Loucy (cell line): ENCODE measurements at regions not wholly inside any gene's neighbourhood (a gene's known extent, or its start where the extent isn't known, plus 50 kb on each side); places are given as distances from the start of the nearest gene placed in this dataset.
"Not testable (repeated sequence)": the region's sequence is repeated elsewhere in the genome, so short reads cannot be mapped to it uniquely, and the experiment has no call there.

Source experiments
- H2AFZ ChIP-seq: fragments of 200-600 bp; sonication (generic); 2 replicates; pipeline ENCODE4 v1.6.0; 2016; ENCODE audit warnings: antibody characterized with exemption, mild to moderate bottlenecking, low read length, moderate library complexity
- H3F3A ChIP-seq: fragments of 200-600 bp; 2 replicates; pipeline ENCODE4 v1.6.0; 2016; ENCODE audit warnings: antibody characterized with exemption, low read depth, mild to moderate bottlenecking
- H3K27me3 ChIP-seq: fragments of 200-600 bp; sonication (generic); 2 replicates; pipeline ENCODE4 v1.6.1; 2014; ENCODE audit warnings: low read length, mild to moderate bottlenecking; ENCODE audit not compliant: insufficient read depth, poor library complexity, severe bottlenecking
- H3K36me3 ChIP-seq: fragments of 200-600 bp; sonication (generic); 2 replicates; pipeline ENCODE4 v1.6.1; 2016; ENCODE audit warnings: low read length; ENCODE audit not compliant: insufficient read depth
- H3K4me1 ChIP-seq: fragments of 200-600 bp; sonication (generic); 2 replicates; pipeline ENCODE4 v1.5.1; 2014; ENCODE audit warnings: low read length, mild to moderate bottlenecking; ENCODE audit not compliant: insufficient read depth, poor library complexity, severe bottlenecking
- H3K4me2 ChIP-seq: fragments of 200-600 bp; sonication (generic); 2 replicates; pipeline ENCODE4 v1.6.0; 2014; ENCODE audit warnings: antibody characterized with exemption, low read length, low read depth, mild to moderate bottlenecking; ENCODE audit not compliant: poor library complexity, severe bottlenecking
- H3K4me3 ChIP-seq: fragments of 200-600 bp; sonication (generic); 2 replicates; pipeline ENCODE4 v1.5.1; 2014; ENCODE audit warnings: low read length, mild to moderate bottlenecking, mixed read lengths; ENCODE audit not compliant: poor library complexity, severe bottlenecking
- H3K79me2 ChIP-seq: fragments of 200-600 bp; sonication (generic); 2 replicates; pipeline ENCODE4 v1.6.1; 2014; ENCODE audit warnings: low read length; ENCODE audit not compliant: insufficient read depth
- H3K9ac ChIP-seq: fragments of 200-600 bp; sonication (generic); 2 replicates; pipeline ENCODE4 v1.6.0; 2014; ENCODE audit warnings: mild to moderate bottlenecking, low read depth, low read length, moderate library complexity; ENCODE audit not compliant: poor library complexity, severe bottlenecking
- H3K9me2 ChIP-seq: fragments of 200-600 bp; sonication (generic); replicated peaks from 2 replicates; pipeline ENCODE4 v1.6.1; 2016; ENCODE audit warnings: low read depth, low read length, mixed read lengths
- H3K9me3 ChIP-seq: fragments of 200-600 bp; sonication (generic); 2 replicates; pipeline ENCODE4 v1.6.1; 2014; ENCODE audit warnings: mild to moderate bottlenecking, antibody characterized with exemption, low read length, low read depth; ENCODE audit not compliant: insufficient read depth
- H4K20me1 ChIP-seq: fragments of 200-600 bp; sonication (generic); 2 replicates; pipeline ENCODE4 v1.6.0; 2014; ENCODE audit warnings: antibody characterized with exemption, low read length, mild to moderate bottlenecking; ENCODE audit not compliant: insufficient read depth, poor library complexity, severe bottlenecking
- EZH2phosphoT487 ChIP-seq: fragments of 200-600 bp; IDR thresholded peaks from 2 replicates; pipeline ENCODE4 v1.6.1; 2018; ENCODE audit warnings: antibody characterized with exemption, mild to moderate bottlenecking, moderate library complexity, borderline replicate concordance
- TF ChIP-seq, protein P1 (sequence below): fragments of 200-600 bp; sonication (generic); conservative IDR thresholded peaks from 2 replicates; pipeline ENCODE4 v1.5.1; 2014; ENCODE audit warnings: mild to moderate bottlenecking, antibody characterized with exemption, low read length

DNA sequence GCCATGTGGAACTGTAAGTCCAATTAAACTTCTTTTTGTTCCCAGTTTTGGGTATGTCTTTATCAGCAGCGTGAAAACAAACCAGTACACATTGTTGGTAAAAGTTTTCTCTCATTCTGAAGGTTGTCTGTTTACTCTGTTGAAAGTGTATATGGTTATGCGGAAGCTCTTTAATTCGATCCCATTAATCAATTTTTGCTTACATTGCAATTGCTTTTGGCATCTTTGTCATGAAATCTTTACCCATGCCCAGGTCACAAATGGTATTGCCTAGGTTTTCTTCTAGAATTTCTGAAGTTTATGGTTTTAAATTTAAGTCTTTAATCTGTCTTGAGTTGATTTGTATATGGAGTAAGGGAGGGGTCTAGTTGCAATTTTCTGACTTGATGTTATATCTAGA, 1901.9 kb downstream of the MAT2B start:
- H3K9ac ChIP-seq = no peak overlapping the region
- H3K27me3 ChIP-seq = no peaks in the 10 kb centered on the region
- no peak overlapping the region for H3K4me3 ChIP-seq
- H3K36me3 ChIP-seq = no peaks in the 10 kb centered on the region
- no peaks in the 10 kb centered on the region for H3K79me2 ChIP-seq
- H3K4me2 ChIP-seq = no peak overlapping the region
- no peaks in the 10 kb centered on the region for H3K9me3 ChIP-seq
- no peaks in the 10 kb centered on the region for H3F3A ChIP-seq
- H4K20me1 ChIP-seq = no peaks in the 10 kb centered on the region
- H2AFZ ChIP-seq = no peak overlapping the region
- no peak for TF ChIP-seq EZH2phosphoT487
- TF ChIP-seq, protein P1, sequence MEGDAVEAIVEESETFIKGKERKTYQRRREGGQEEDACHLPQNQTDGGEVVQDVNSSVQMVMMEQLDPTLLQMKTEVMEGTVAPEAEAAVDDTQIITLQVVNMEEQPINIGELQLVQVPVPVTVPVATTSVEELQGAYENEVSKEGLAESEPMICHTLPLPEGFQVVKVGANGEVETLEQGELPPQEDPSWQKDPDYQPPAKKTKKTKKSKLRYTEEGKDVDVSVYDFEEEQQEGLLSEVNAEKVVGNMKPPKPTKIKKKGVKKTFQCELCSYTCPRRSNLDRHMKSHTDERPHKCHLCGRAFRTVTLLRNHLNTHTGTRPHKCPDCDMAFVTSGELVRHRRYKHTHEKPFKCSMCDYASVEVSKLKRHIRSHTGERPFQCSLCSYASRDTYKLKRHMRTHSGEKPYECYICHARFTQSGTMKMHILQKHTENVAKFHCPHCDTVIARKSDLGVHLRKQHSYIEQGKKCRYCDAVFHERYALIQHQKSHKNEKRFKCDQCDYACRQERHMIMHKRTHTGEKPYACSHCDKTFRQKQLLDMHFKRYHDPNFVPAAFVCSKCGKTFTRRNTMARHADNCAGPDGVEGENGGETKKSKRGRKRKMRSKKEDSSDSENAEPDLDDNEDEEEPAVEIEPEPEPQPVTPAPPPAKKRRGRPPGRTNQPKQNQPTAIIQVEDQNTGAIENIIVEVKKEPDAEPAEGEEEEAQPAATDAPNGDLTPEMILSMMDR = no peak
- H3K4me1 ChIP-seq = no peaks in the 10 kb centered on the region
- no peaks in the 10 kb centered on the region for H3K9me2 ChIP-seq

DNA sequence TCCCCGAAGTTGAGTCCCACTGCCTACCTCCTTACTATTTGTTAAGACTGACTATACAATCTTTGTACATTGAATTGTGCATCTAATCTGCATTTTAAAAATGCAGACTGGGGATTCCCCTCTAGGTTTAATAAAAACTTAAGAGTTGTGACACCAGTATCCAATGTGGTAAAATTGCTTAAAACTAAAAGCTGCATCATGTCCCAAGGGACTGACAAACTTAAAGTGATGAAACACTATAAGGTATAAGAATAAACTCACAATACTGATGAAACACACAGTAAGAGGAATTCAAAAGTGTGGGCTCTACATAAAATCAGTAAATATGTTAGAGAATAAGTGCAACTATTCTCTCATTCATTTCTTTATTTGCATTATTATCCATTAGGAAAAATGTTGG, 1905.1 kb downstream of the MAT2B start:
- Histone ChIP-seq H3K9me3 (no peaks in the 10 kb centered on the region), H3K79me2 (no peaks in the 10 kb centered on the region)
- TF ChIP-seq EZH2phosphoT487 = no peak
- TF ChIP-seq, protein P1 = no peak

GRCh38 chr5:165411532-165411931, 1906.1 kb downstream of the MAT2B start:
- not testable (repeated sequence) for H3K4me3 ChIP-seq, H3K4me2 ChIP-seq, H2AFZ ChIP-seq, H3K27me3 ChIP-seq, H4K20me1 ChIP-seq, H3K36me3 ChIP-seq, H3K9me3 ChIP-seq, H3K9me2 ChIP-seq, H3F3A ChIP-seq, H3K9ac ChIP-seq, H3K4me1 ChIP-seq, H3K79me2 ChIP-seq

More for the DNA sequence above, 1905.1 kb downstream of the MAT2B start:
- H3K36me3 ChIP-seq = no peaks in the 10 kb centered on the region
- no peaks in the 10 kb centered on the region for H3K27me3 ChIP-seq
- H3K4me1 ChIP-seq = no peaks in the 10 kb centered on the region
- H3K4me3 ChIP-seq = no peak overlapping the region
- no peaks in the 10 kb centered on the region for H3K9me2 ChIP-seq
- no peak overlapping the region for H3K4me2 ChIP-seq
- H4K20me1 ChIP-seq = no peaks in the 10 kb centered on the region
- H3K9ac ChIP-seq = no peak overlapping the region
- no peaks in the 10 kb centered on the region for H3F3A ChIP-seq
- no peak overlapping the region for H2AFZ ChIP-seq

DNA sequence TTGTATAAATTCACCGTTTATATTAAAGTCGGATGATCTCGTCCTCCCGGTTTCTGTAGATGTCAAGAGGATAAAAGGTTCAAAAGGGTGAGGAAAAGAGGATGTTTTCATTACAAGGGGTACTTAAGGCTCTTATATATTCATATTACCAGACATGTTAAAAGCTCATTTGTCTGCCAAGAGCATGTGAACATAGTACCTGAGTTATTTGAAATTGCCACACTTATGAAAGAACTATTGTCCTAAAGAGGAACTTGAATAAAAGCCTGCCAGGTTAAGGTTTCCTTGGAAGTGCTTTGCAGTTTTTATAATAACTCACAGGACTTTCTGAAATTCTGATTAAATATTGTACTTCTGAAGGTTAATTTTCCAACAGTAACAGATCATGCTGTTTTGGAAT, 1915.1 kb downstream of the MAT2B start:
- H3K79me2 ChIP-seq = no peaks in the 10 kb centered on the region
- H3K9me3 ChIP-seq = no peaks in the 10 kb centered on the region
- no peaks in the 10 kb centered on the region for H3K9me2 ChIP-seq
- no peaks in the 10 kb centered on the region for H3K36me3 ChIP-seq
- no peaks in the 10 kb centered on the region for H3F3A ChIP-seq
- H4K20me1 ChIP-seq = no peaks in the 10 kb centered on the region
- TF ChIP-seq, protein P1 = no peak
- TF ChIP-seq EZH2phosphoT487 = no peak
- H2AFZ ChIP-seq = no peak overlapping the region
- H3K9ac ChIP-seq = no peak overlapping the region
- H3K27me3 ChIP-seq = no peaks in the 10 kb centered on the region
- no peak overlapping the region for H3K4me2 ChIP-seq
- H3K4me3 ChIP-seq = no peak overlapping the region
- H3K4me1 ChIP-seq = no peaks in the 10 kb centered on the region
